Liver (tissue), 8 donors: ENCODE measurements at regions not wholly inside any gene's neighbourhood (a gene's known extent, or its start where the extent isn't known, plus 50 kb on each side); places are given as distances from the start of the nearest gene placed in this dataset.

Experiments used
- DNase-seq: peaks from one replicate; pipeline ENCODE4 v3.0.0-alpha.2; 2017; ENCODE audit warnings: low spot score
- H3K27ac ChIP-seq, 2 donors: one replicate each; pipeline ENCODE4 v1.7.0; 2013; ENCODE audit warnings: inconsistent platforms in 2 of 2, low read length in 2 of 2, control low read depth in 1 of 2, low read depth in 1 of 2, mild to moderate bottlenecking in 1 of 2
- H3K27me3 ChIP-seq, 4 donors: one replicate each; pipeline versions ENCODE4 v1.6.1 to v1.7.0; 2013; ENCODE audit warnings: low read length in 3 of 4, inconsistent platforms in 1 of 4, mild to moderate bottlenecking in 1 of 4, moderate library complexity in 1 of 4; ENCODE audit not compliant: control insufficient read depth in 4 of 4, insufficient read depth in 4 of 4
- H3K36me3 ChIP-seq, 4 donors: one replicate each; pipeline versions ENCODE4 v1.6.1 to v1.7.0; 2013; ENCODE audit warnings: low read length in 3 of 4, mild to moderate bottlenecking in 3 of 4, low read depth in 1 of 4, moderate library complexity in 1 of 4; ENCODE audit not compliant: control insufficient read depth in 4 of 4, insufficient read depth in 3 of 4
- H3K4me1 ChIP-seq, 4 donors: one replicate each; pipeline versions ENCODE4 v1.6.1 to v1.7.0; 2013; ENCODE audit warnings: low read length in 3 of 4, mild to moderate bottlenecking in 3 of 4, moderate library complexity in 1 of 4; ENCODE audit not compliant: control insufficient read depth in 4 of 4, insufficient read depth in 4 of 4
- H3K4me3 ChIP-seq, 3 donors: one replicate each; pipeline versions ENCODE4 v1.6.1 to v1.7.0; 2013; ENCODE audit warnings: low read length in 3 of 3, control low read depth in 1 of 3, low read depth in 1 of 3, mild to moderate bottlenecking in 1 of 3
- H3K9ac ChIP-seq, 2 donors: one replicate each; pipeline ENCODE4 v1.7.0; 2013; ENCODE audit warnings: low read length in 2 of 2, mild to moderate bottlenecking in 2 of 2, moderate library complexity in 2 of 2, control low read depth in 1 of 2, low read depth in 1 of 2
- H3K9me3 ChIP-seq, 4 donors: one replicate each; pipeline versions ENCODE4 v1.6.1 to v1.7.0; 2013; ENCODE audit warnings: low read length in 3 of 4; ENCODE audit not compliant: control insufficient read depth in 4 of 4
- ATF3 ChIP-seq: IDR thresholded peaks from 2 replicates; pipeline ENCODE4 v1.6.1; 2016; ENCODE audit warnings: antibody characterized with exemption
- FOXA1 ChIP-seq: IDR thresholded peaks from 2 replicates; pipeline ENCODE4 v1.6.1; 2016; ENCODE audit warnings: antibody characterized with exemption
- HNF4A ChIP-seq, 2 donors: conservative IDR thresholded peaks; 2 replicates each; pipeline ENCODE4 v1.6.1; 2016; ENCODE audit warnings: antibody characterized with exemption in 2 of 2, mild to moderate bottlenecking in 2 of 2
- JUND ChIP-seq, 2 donors: IDR thresholded peaks; 2 replicates each; pipeline ENCODE4 v1.6.1; 2016; ENCODE audit warnings: antibody characterized with exemption in 2 of 2
- MAX ChIP-seq: IDR thresholded peaks from 2 replicates; pipeline ENCODE4 v1.6.1; 2016; ENCODE audit warnings: antibody characterized with exemption
- NR2F2 ChIP-seq: IDR thresholded peaks from 2 replicates; pipeline ENCODE4 v1.6.1; 2016; ENCODE audit warnings: antibody characterized with exemption
- RAD21 ChIP-seq, 2 donors: IDR thresholded peaks; 2 replicates each; pipeline ENCODE4 v1.6.1; 2016; ENCODE audit warnings: antibody characterized with exemption in 2 of 2, mild to moderate bottlenecking in 2 of 2
- RXRA ChIP-seq, 2 donors: IDR thresholded peaks; 2 replicates each; pipeline ENCODE4 v1.6.1; 2017 to 2018; ENCODE audit warnings: antibody characterized with exemption in 2 of 2, mild to moderate bottlenecking in 1 of 2
- SP1 ChIP-seq: IDR thresholded peaks from 2 replicates; pipeline ENCODE4 v1.6.1; 2018; ENCODE audit warnings: antibody characterized with exemption, mild to moderate bottlenecking
- YY1 ChIP-seq: IDR thresholded peaks from 2 replicates; pipeline ENCODE4 v1.6.1; 2016; ENCODE audit warnings: antibody characterized with exemption, mild to moderate bottlenecking
- WGBS: extraction: QIAGEN DNeasy Blood & Tissue Kit; methylation state at CpG from one replicate; pipeline ENCODE4 v1.1.7; 2013; 5-methylcytosine and 5-hydroxymethylcytosine counted together
- TF ChIP-seq, protein P1 (sequence below): fragments of 150-350 bp; IDR thresholded peaks from 2 replicates; pipeline ENCODE4 v1.5.1; 2017; ENCODE audit warnings: improper control_type of control experiment, low read depth, low read length; ENCODE audit not compliant: missing input control
- TF ChIP-seq, protein P2 (sequence below): IDR thresholded peaks from 2 replicates; pipeline ENCODE4 v1.6.1; 2016; ENCODE audit warnings: antibody characterized with exemption, mild to moderate bottlenecking
- TF ChIP-seq, protein P3 (sequence below): IDR thresholded peaks from 2 replicates; pipeline ENCODE4 v1.6.1; 2016; ENCODE audit warnings: antibody characterized with exemption
- donor health status: healthy.
- donor health status: healthy.
- donor health status: healthy.
- donor health status: healthy.
- donor health status: healthy.

- no peaks in the 10 kb centered on the region for H3K4me1 ChIP-seq
- H3K4me3 ChIP-seq, result no peak overlapping the region
- TF ChIP-seq JUND (IDR thresholded peaks at IDR 0.05) (no peak), SP1 (no peak), FOXA1 (no peak), RAD21 (IDR thresholded peaks at IDR 0.05) (peak; percentile 85 to 86)
- TF ChIP-seq, protein P1, sequence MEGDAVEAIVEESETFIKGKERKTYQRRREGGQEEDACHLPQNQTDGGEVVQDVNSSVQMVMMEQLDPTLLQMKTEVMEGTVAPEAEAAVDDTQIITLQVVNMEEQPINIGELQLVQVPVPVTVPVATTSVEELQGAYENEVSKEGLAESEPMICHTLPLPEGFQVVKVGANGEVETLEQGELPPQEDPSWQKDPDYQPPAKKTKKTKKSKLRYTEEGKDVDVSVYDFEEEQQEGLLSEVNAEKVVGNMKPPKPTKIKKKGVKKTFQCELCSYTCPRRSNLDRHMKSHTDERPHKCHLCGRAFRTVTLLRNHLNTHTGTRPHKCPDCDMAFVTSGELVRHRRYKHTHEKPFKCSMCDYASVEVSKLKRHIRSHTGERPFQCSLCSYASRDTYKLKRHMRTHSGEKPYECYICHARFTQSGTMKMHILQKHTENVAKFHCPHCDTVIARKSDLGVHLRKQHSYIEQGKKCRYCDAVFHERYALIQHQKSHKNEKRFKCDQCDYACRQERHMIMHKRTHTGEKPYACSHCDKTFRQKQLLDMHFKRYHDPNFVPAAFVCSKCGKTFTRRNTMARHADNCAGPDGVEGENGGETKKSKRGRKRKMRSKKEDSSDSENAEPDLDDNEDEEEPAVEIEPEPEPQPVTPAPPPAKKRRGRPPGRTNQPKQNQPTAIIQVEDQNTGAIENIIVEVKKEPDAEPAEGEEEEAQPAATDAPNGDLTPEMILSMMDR, result peak; percentile 77
- 34% methylated on average over 25 of the region's 25 CpGs for WGBS
- H3K9me3 ChIP-seq, result no peaks in the 10 kb centered on the region
- peaks cover 2 to 5% (median 3%) of the 10 kb centered on the region in 4 donors for H3K27me3 ChIP-seq
- DNase-seq, result peak; percentile 69
- no peak overlapping the region for H3K27ac ChIP-seq
- H3K9ac ChIP-seq, result no peak overlapping the region
- no peaks in the 10 kb centered on the region for H3K36me3 ChIP-seq
Measured at GRCh38 chr20:60210779-60211617, 252.8 kb downstream of the CDH26 start.

DNA sequence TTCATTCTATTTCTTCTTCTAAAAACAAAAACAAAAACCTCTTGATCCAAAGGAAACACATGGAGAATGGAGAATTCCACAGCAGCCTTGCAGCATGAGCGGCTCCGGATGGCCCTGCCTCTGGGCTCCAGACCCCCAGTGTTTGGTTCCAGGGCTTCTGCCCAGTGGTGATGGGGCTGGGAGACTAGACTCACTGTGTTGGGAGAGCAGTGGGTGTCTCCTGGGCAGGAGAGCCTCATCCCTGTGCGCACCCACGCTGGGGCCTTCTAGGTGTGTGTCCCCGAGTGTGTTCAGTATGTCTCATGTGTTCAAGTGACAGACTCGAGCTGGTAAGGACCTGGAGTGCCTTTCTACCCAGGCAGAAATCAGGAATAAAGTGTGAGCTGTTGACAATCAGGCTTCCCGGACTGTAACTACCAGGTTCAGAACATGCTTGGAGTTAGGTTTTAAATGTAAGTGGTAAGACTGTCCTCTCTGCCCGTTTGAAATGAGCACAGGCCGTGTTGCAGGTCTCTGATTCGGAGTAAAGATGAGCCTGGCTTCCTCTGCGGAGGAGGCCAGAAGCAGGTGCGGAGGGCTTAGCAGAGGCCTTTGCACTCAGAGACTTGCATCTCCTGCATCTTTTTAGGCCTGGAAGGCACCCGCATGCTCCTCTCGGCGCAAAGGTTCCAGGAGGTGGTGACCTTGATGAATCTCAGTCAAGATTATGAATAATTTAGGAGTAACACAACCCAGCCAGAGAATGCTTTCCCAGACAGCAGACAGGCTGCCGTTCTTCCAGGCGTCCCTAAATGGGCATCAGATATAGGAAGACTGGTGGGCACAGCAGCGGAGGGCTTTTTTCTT lies 253.6 kb downstream of the CDH26 start:
- H3K27me3 ChIP-seq, result peaks cover 2 to 5% (median 2%) of the 10 kb centered on the region in 4 donors
- H3K27ac ChIP-seq, result no peak overlapping the region
- DNase-seq, result no peak
- no peaks in the 10 kb centered on the region for H3K4me1 ChIP-seq
- no peaks in the 10 kb centered on the region for H3K9me3 ChIP-seq
- H3K4me3 ChIP-seq, result no peak overlapping the region
- no peak overlapping the region for H3K9ac ChIP-seq
- 86% methylated on average over 18 of the region's 18 CpGs for WGBS
- H3K36me3 ChIP-seq, result no peaks in the 10 kb centered on the region
- TF ChIP-seq NR2F2, result no peak
- TF ChIP-seq HNF4A (conservative IDR thresholded peaks at IDR 0.05), result no peak
- no peak for TF ChIP-seq FOXA1
- TF ChIP-seq ATF3, result no peak
- TF ChIP-seq YY1, result no peak

GRCh38 chr20:60212695-60213094 lies 254.5 kb downstream of the CDH26 start:
- no peak overlapping the region for H3K27ac ChIP-seq
- H3K9ac ChIP-seq, result no peak overlapping the region
- no peaks in the 10 kb centered on the region for H3K9me3 ChIP-seq
- no peak for DNase-seq
- no peak overlapping the region for H3K4me3 ChIP-seq
- H3K27me3 ChIP-seq, result peaks cover under 1 to 5% (median 2%) of the 10 kb centered on the region in 4 donors
- H3K4me1 ChIP-seq, result no peaks in the 10 kb centered on the region
- WGBS, result 83% methylated on average over 3 of the region's 3 CpGs
- H3K36me3 ChIP-seq, result no peaks in the 10 kb centered on the region
- TF ChIP-seq ATF3 (no peak), HNF4A (conservative IDR thresholded peaks at IDR 0.05) (no peak), JUND (IDR thresholded peaks at IDR 0.05) (no peak), MAX (no peak), RXRA (IDR thresholded peaks at IDR 0.05) (no peak), FOXA1 (no peak), SP1 (no peak)
- TF ChIP-seq, protein P2, sequence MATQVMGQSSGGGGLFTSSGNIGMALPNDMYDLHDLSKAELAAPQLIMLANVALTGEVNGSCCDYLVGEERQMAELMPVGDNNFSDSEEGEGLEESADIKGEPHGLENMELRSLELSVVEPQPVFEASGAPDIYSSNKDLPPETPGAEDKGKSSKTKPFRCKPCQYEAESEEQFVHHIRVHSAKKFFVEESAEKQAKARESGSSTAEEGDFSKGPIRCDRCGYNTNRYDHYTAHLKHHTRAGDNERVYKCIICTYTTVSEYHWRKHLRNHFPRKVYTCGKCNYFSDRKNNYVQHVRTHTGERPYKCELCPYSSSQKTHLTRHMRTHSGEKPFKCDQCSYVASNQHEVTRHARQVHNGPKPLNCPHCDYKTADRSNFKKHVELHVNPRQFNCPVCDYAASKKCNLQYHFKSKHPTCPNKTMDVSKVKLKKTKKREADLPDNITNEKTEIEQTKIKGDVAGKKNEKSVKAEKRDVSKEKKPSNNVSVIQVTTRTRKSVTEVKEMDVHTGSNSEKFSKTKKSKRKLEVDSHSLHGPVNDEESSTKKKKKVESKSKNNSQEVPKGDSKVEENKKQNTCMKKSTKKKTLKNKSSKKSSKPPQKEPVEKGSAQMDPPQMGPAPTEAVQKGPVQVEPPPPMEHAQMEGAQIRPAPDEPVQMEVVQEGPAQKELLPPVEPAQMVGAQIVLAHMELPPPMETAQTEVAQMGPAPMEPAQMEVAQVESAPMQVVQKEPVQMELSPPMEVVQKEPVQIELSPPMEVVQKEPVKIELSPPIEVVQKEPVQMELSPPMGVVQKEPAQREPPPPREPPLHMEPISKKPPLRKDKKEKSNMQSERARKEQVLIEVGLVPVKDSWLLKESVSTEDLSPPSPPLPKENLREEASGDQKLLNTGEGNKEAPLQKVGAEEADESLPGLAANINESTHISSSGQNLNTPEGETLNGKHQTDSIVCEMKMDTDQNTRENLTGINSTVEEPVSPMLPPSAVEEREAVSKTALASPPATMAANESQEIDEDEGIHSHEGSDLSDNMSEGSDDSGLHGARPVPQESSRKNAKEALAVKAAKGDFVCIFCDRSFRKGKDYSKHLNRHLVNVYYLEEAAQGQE, result no peak
- TF ChIP-seq, protein P1, result no peak
- TF ChIP-seq, protein P3, sequence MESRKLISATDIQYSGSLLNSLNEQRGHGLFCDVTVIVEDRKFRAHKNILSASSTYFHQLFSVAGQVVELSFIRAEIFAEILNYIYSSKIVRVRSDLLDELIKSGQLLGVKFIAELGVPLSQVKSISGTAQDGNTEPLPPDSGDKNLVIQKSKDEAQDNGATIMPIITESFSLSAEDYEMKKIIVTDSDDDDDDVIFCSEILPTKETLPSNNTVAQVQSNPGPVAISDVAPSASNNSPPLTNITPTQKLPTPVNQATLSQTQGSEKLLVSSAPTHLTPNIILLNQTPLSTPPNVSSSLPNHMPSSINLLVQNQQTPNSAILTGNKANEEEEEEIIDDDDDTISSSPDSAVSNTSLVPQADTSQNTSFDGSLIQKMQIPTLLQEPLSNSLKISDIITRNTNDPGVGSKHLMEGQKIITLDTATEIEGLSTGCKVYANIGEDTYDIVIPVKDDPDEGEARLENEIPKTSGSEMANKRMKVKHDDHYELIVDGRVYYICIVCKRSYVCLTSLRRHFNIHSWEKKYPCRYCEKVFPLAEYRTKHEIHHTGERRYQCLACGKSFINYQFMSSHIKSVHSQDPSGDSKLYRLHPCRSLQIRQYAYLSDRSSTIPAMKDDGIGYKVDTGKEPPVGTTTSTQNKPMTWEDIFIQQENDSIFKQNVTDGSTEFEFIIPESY, result no peak
